ENCODE measurements at regions not wholly inside any gene's neighbourhood (a gene's known extent, or its start where the extent isn't known, plus 50 kb on each side); places are given as distances from the start of the nearest gene placed in this dataset.

- H3K27ac Mint-ChIP-seq: no peak overlapping the region
- H3K4me1 ChIP-seq (ENCODE audit: insufficient read depth, low read length): no peaks in the 10 kb centered on the region
- no peak for DNase-seq
- no peaks in the 10 kb centered on the region for H3K36me3 Mint-ChIP-seq
- peaks cover 0 to 23% (median 5%) of the 10 kb centered on the region in 5 donors for H3K9me3 Mint-ChIP-seq
- no peaks in the 10 kb centered on the region for H3K36me3 ChIP-seq (ENCODE audit: insufficient read depth, low read length)
- H3K27me3 ChIP-seq (ENCODE audit: insufficient read depth, low read length, poor library complexity, severe bottlenecking): no peaks in the 10 kb centered on the region
- no peaks in the 10 kb centered on the region for H3K4me1 Mint-ChIP-seq
- H3K4me3 ChIP-seq (ENCODE audit: low read length): no peak overlapping the region
- POLR2A ChIA-PET: no interaction called here
- H3K27me3 Mint-ChIP-seq: no peaks in the 10 kb centered on the region
- H3K4me3 Mint-ChIP-seq: no peak overlapping the region
- CTCF ChIA-PET: no interaction called here
- no peak overlapping the region for H3K27ac ChIP-seq (ENCODE audit: low read depth, low read length)
- no peaks in the 10 kb centered on the region for H3K9me3 ChIP-seq (ENCODE audit: low read length)
Measured at GRCh38 chr3:26839001-26839400, 216.4 kb downstream of the LRRC3B start.

- H3K9me3 Mint-ChIP-seq: peaks cover 0 to 23% (median 4%) of the 10 kb centered on the region in 5 donors
- peaks cover 0 to under 1% (median 0%) of the 10 kb centered on the region in 3 donors for H3K36me3 Mint-ChIP-seq
- H3K27ac Mint-ChIP-seq: no peak overlapping the region
- H3K4me3 Mint-ChIP-seq: no peak overlapping the region
- ChIA-PET POLR2A (no interaction called here), CTCF (no interaction called here)
- Histone ChIP-seq H3K4me1 (ENCODE audit: insufficient read depth, low read length) (no peaks in the 10 kb centered on the region), H3K4me3 (ENCODE audit: low read length) (no peak overlapping the region), H3K9me3 (ENCODE audit: low read length) (no peaks in the 10 kb centered on the region), H3K36me3 (ENCODE audit: insufficient read depth, low read length) (no peaks in the 10 kb centered on the region), H3K27me3 (ENCODE audit: insufficient read depth, low read length, poor library complexity, severe bottlenecking) (no peaks in the 10 kb centered on the region), H3K27ac (ENCODE audit: low read depth, low read length) (no peak overlapping the region)
- H3K4me1 Mint-ChIP-seq: no peaks in the 10 kb centered on the region
- no peak for DNase-seq
- no peaks in the 10 kb centered on the region for H3K27me3 Mint-ChIP-seq
Measured at GRCh38 chr3:26840272-26840870, 217.8 kb downstream of the LRRC3B start.

GRCh38 chr3:26845194-26845593 lies 222.6 kb downstream of the LRRC3B start:
- no peaks in the 10 kb centered on the region for H3K36me3 ChIP-seq (ENCODE audit: insufficient read depth, low read length)
- no peaks in the 10 kb centered on the region for H3K9me3 ChIP-seq (ENCODE audit: low read length)
- Mint-ChIP-seq H3K27me3 (no peaks in the 10 kb centered on the region), H3K36me3 (peaks cover 0 to 2% (median 0%) of the 10 kb centered on the region in 3 donors), H3K9me3 (peaks cover 0 to 16% (median 8%) of the 10 kb centered on the region in 5 donors), H3K4me1 (no peaks in the 10 kb centered on the region), H3K27ac (no peak overlapping the region), H3K4me3 (no peak overlapping the region)
- H3K27me3 ChIP-seq (ENCODE audit: insufficient read depth, low read length, poor library complexity, severe bottlenecking): no peaks in the 10 kb centered on the region
- POLR2A ChIA-PET: no interaction called here
- no peak overlapping the region for H3K4me3 ChIP-seq (ENCODE audit: low read length)
- H3K4me1 ChIP-seq (ENCODE audit: insufficient read depth, low read length): no peaks in the 10 kb centered on the region
- DNase-seq: no peak
- no peak overlapping the region for H3K27ac ChIP-seq (ENCODE audit: low read depth, low read length)
- CTCF ChIA-PET: no interaction called here

GRCh38 chr3:26847680-26848079 lies 225.1 kb downstream of the LRRC3B start:
- Mint-ChIP-seq H3K27ac (no peak overlapping the region), H3K9me3 (peaks cover 0 to 14% (median 8%) of the 10 kb centered on the region in 5 donors), H3K27me3 (no peaks in the 10 kb centered on the region), H3K36me3 (peaks cover 0 to 2% (median 0%) of the 10 kb centered on the region in 3 donors), H3K4me1 (no peaks in the 10 kb centered on the region), H3K4me3 (no peak overlapping the region)
- no peaks in the 10 kb centered on the region for H3K27me3 ChIP-seq (ENCODE audit: insufficient read depth, low read length, poor library complexity, severe bottlenecking)
- H3K4me3 ChIP-seq (ENCODE audit: low read length): no peak overlapping the region
- H3K9me3 ChIP-seq (ENCODE audit: low read length): no peaks in the 10 kb centered on the region
- H3K27ac ChIP-seq (ENCODE audit: low read depth, low read length): no peak overlapping the region
- no peaks in the 10 kb centered on the region for H3K4me1 ChIP-seq (ENCODE audit: insufficient read depth, low read length)
- H3K36me3 ChIP-seq (ENCODE audit: insufficient read depth, low read length): no peaks in the 10 kb centered on the region
- no peak for DNase-seq
- POLR2A ChIA-PET: no interaction called here
- CTCF ChIA-PET: no interaction called here

GRCh38 chr3:26894443-26894842 lies 271.9 kb downstream of the LRRC3B start:
- no peaks in the 10 kb centered on the region for H3K27me3 ChIP-seq (ENCODE audit: insufficient read depth, low read length, poor library complexity, severe bottlenecking)
- no peak overlapping the region for H3K27ac ChIP-seq (ENCODE audit: low read depth, low read length)
- no peak for DNase-seq
- Mint-ChIP-seq H3K9me3 (peaks cover 1 to 14% (median 2%) of the 10 kb centered on the region in 5 donors), H3K36me3 (no peaks in the 10 kb centered on the region), H3K27me3 (no peaks in the 10 kb centered on the region), H3K4me3 (no peak overlapping the region), H3K27ac (no peak overlapping the region), H3K4me1 (no peaks in the 10 kb centered on the region)
- no peak overlapping the region for H3K4me3 ChIP-seq (ENCODE audit: low read length)
- ChIA-PET CTCF (no interaction called here), POLR2A (no interaction called here)
- H3K36me3 ChIP-seq (ENCODE audit: insufficient read depth, low read length): no peaks in the 10 kb centered on the region
- no peaks in the 10 kb centered on the region for H3K9me3 ChIP-seq (ENCODE audit: low read length)
- H3K4me1 ChIP-seq (ENCODE audit: insufficient read depth, low read length): no peaks in the 10 kb centered on the region

GRCh38 chr3:26915208-26915607 lies 292.6 kb downstream of the LRRC3B start:
- H3K27me3 ChIP-seq (ENCODE audit: insufficient read depth, low read length, poor library complexity, severe bottlenecking): no peaks in the 10 kb centered on the region
- no peak overlapping the region for H3K4me3 Mint-ChIP-seq
- H3K27ac ChIP-seq (ENCODE audit: low read depth, low read length): no peak overlapping the region
- no peaks in the 10 kb centered on the region for H3K36me3 ChIP-seq (ENCODE audit: insufficient read depth, low read length)
- no peaks in the 10 kb centered on the region for H3K4me1 ChIP-seq (ENCODE audit: insufficient read depth, low read length)
- H3K4me3 ChIP-seq (ENCODE audit: low read length): no peak overlapping the region
- POLR2A ChIA-PET: no interaction called here
- DNase-seq: no peak
- H3K27me3 Mint-ChIP-seq: no peaks in the 10 kb centered on the region
- H3K36me3 Mint-ChIP-seq: no peaks in the 10 kb centered on the region
- no peak overlapping the region for H3K27ac Mint-ChIP-seq
- no peaks in the 10 kb centered on the region for H3K4me1 Mint-ChIP-seq
- CTCF ChIA-PET: no interaction called here
- no peaks in the 10 kb centered on the region for H3K9me3 ChIP-seq (ENCODE audit: low read length)
- H3K9me3 Mint-ChIP-seq: peaks cover 0 to 14% (median 3%) of the 10 kb centered on the region in 5 donors

- Mint-ChIP-seq H3K27me3 (peaks cover 0 to 1% of the 10 kb centered on the region in 2 donors), H3K4me1 (no peaks in the 10 kb centered on the region), H3K9me3 (peaks cover 0 to 16% (median 2%) of the 10 kb centered on the region in 5 donors), H3K36me3 (no peaks in the 10 kb centered on the region), H3K27ac (no peak overlapping the region), H3K4me3 (no peak overlapping the region)
- Histone ChIP-seq H3K9me3 (ENCODE audit: low read length) (no peaks in the 10 kb centered on the region), H3K4me1 (ENCODE audit: insufficient read depth, low read length) (no peaks in the 10 kb centered on the region), H3K4me3 (ENCODE audit: low read length) (no peak overlapping the region), H3K36me3 (ENCODE audit: insufficient read depth, low read length) (no peaks in the 10 kb centered on the region), H3K27me3 (ENCODE audit: insufficient read depth, low read length, poor library complexity, severe bottlenecking) (no peaks in the 10 kb centered on the region), H3K27ac (ENCODE audit: low read depth, low read length) (no peak overlapping the region)
- ChIA-PET CTCF (no interaction called here), POLR2A (no interaction called here)
- DNase-seq: no peak
Measured at GRCh38 chr3:26920646-26921478, 298.3 kb downstream of the LRRC3B start.

GRCh38 chr3:26931896-26932295 lies 309.3 kb downstream of the LRRC3B start:
- Mint-ChIP-seq H3K36me3 (no peaks in the 10 kb centered on the region), H3K9me3 (peaks cover 1 to 31% (median 5%) of the 10 kb centered on the region in 5 donors), H3K4me1 (no peaks in the 10 kb centered on the region), H3K4me3 (no peak overlapping the region), H3K27me3 (no peaks in the 10 kb centered on the region), H3K27ac (no peak overlapping the region)
- ChIA-PET CTCF (no interaction called here), POLR2A (no interaction called here)
- H3K9me3 ChIP-seq (ENCODE audit: low read length): no peaks in the 10 kb centered on the region
- no peaks in the 10 kb centered on the region for H3K4me1 ChIP-seq (ENCODE audit: insufficient read depth, low read length)
- H3K36me3 ChIP-seq (ENCODE audit: insufficient read depth, low read length): no peaks in the 10 kb centered on the region
- no peaks in the 10 kb centered on the region for H3K27me3 ChIP-seq (ENCODE audit: insufficient read depth, low read length, poor library complexity, severe bottlenecking)
- no peak overlapping the region for H3K27ac ChIP-seq (ENCODE audit: low read depth, low read length)
- no peak overlapping the region for H3K4me3 ChIP-seq (ENCODE audit: low read length)
- no peak for DNase-seq
